ENCODE measurements at regions not wholly inside any gene's neighbourhood (a gene's known extent, or its start where the extent isn't known, plus 50 kb on each side); places are given as distances from the start of the nearest gene placed in this dataset.

DNA sequence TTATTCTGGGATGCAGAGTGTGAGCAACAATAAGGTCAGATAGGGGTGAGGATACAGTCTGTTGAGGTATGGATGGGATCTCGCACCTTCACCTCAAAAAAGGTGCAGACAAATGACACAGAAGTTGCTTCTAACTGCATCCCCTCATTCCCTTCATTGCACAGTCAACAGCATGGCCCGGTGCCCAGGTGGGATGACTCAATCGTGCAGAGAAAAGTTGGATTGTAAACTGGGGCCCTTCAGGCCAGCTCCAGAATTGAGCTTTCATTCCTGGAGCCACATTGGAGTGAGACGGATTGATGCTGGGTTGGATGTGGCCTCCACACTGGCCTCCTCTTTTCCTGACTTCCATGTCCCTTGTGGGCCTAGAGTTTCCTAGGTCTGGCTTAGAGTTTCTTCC lies 977.4 kb downstream of the KCNJ18 start:
- TF ChIP-seq, protein P1, sequence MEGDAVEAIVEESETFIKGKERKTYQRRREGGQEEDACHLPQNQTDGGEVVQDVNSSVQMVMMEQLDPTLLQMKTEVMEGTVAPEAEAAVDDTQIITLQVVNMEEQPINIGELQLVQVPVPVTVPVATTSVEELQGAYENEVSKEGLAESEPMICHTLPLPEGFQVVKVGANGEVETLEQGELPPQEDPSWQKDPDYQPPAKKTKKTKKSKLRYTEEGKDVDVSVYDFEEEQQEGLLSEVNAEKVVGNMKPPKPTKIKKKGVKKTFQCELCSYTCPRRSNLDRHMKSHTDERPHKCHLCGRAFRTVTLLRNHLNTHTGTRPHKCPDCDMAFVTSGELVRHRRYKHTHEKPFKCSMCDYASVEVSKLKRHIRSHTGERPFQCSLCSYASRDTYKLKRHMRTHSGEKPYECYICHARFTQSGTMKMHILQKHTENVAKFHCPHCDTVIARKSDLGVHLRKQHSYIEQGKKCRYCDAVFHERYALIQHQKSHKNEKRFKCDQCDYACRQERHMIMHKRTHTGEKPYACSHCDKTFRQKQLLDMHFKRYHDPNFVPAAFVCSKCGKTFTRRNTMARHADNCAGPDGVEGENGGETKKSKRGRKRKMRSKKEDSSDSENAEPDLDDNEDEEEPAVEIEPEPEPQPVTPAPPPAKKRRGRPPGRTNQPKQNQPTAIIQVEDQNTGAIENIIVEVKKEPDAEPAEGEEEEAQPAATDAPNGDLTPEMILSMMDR (conservative IDR thresholded peaks at IDR 0.05; ENCODE audit: low read length): no peak
- TF ChIP-seq EZH2phosphoT487 (IDR thresholded peaks at IDR 0.05; ENCODE audit: borderline replicate concordance): no peak
